ENCODE measurements at regions not wholly inside any gene's neighbourhood (a gene's known extent, or its start where the extent isn't known, plus 50 kb on each side); places are given as distances from the start of the nearest gene placed in this dataset.
"Not testable (repeated sequence)": the region's sequence is repeated elsewhere in the genome, so short reads cannot be mapped to it uniquely, and the experiment has no call there.

DNA sequence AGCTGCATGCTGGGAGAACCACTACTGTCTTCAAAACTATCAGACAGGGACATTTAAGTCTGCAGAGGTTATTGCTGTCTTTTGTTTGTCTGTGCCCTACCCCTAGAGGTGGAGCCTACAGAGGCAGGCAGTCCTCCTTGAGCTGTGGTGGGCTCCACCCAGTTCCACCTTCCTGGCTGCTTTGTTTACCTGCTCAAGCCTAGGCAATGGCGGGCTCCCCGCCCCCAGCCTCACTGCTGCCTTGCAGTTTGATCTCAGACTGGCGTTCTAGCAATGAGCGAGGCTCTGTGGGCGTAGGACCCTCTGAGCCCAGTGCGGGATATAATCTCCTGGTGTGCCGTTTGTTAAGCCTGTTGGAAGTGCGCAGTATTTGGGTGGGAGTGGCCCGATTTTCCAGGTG, 93.7 kb upstream of the ATF7IP2 start:
- WGBS (ENCODE audit: insufficient coverage) = 86% methylated on average over 9 of the region's 9 CpGs

GRCh38 chr16:10292976-10293375, 92.9 kb upstream of the ATF7IP2 start:
- H3K4me1 ChIP-seq (ENCODE audit: control insufficient read depth in 2 of 2, insufficient read depth in 2 of 2, low read length in 2 of 2) = peaks cover 23 to 31% of the 10 kb centered on the region in 2 donors
- H3K27me3 ChIP-seq (replicated peaks in 1 of 4; ENCODE audit: control extremely low read depth in 1 of 4, control insufficient read depth in 3 of 4, insufficient read depth in 4 of 4, low read length in 3 of 4); ATAC-seq (ENCODE audit: low read depth); H3K4me3 Mint-ChIP-seq; H2AFZ ChIP-seq (ENCODE audit: insufficient read depth, low read depth, low read length, poor library complexity, severe bottlenecking); H3K79me2 ChIP-seq (ENCODE audit: control insufficient read depth, insufficient read depth, low read length); H3K27ac Mint-ChIP-seq; H3K27ac ChIP-seq (ENCODE audit: low read length in 2 of 2); H3K4me2 ChIP-seq (replicated peaks; ENCODE audit: low read depth, low read length, poor library complexity, severe bottlenecking); H3K4me3 ChIP-seq (ENCODE audit: control extremely low read depth in 1 of 5, extremely low read depth in 1 of 5, insufficient read depth in 1 of 5, low read depth in 2 of 5, low read length in 4 of 5); H3K9ac ChIP-seq (ENCODE audit: low read length); H4K20me1 ChIP-seq (ENCODE audit: control insufficient read depth, insufficient read depth, low read length, poor library complexity, severe bottlenecking); H3K9me3 ChIP-seq (ENCODE audit: control extremely low read depth in 1 of 3, control insufficient read depth in 2 of 3, insufficient read depth in 1 of 3, low read length in 2 of 3); H3K36me3 ChIP-seq (replicated peaks in 1 of 2; ENCODE audit: control extremely low read depth in 1 of 2, control insufficient read depth in 1 of 2, extremely low read depth in 1 of 2, insufficient read depth in 2 of 2, low read length in 1 of 2); POLR2A ChIA-PET; DNase-seq; H3K9me3 Mint-ChIP-seq (ENCODE audit: insufficient read depth); H3K27me3 Mint-ChIP-seq: not testable (repeated sequence)
- CTCF ChIA-PET = interaction anchor here (1.5 kb wide), 1 partner anchor 222 kb away, joined by 4 read pairs; no protein-coding TSS in a partner anchor
- peaks cover 32% of the 10 kb centered on the region for H3K4me1 Mint-ChIP-seq
- intact Hi-C loops (cut with micrococcal nuclease) = loop anchor here (10.0 kb wide), 1 partner anchor 1198 kb away; the partner anchor contains the start of gene HAPSTR1
- WGBS (ENCODE audit: insufficient coverage) = 67% methylated on average over 3 of the region's 5 CpGs

More for the DNA sequence above, 93.7 kb upstream of the ATF7IP2 start:
- H3K9me3 ChIP-seq (ENCODE audit: control extremely low read depth in 1 of 3, control insufficient read depth in 2 of 3, insufficient read depth in 1 of 3, low read length in 2 of 3); H3K79me2 ChIP-seq (ENCODE audit: control insufficient read depth, insufficient read depth, low read length); POLR2A ChIA-PET; H4K20me1 ChIP-seq (ENCODE audit: control insufficient read depth, insufficient read depth, low read length, poor library complexity, severe bottlenecking); H3K36me3 ChIP-seq (replicated peaks in 1 of 2; ENCODE audit: control extremely low read depth in 1 of 2, control insufficient read depth in 1 of 2, extremely low read depth in 1 of 2, insufficient read depth in 2 of 2, low read length in 1 of 2); H3K27ac Mint-ChIP-seq; H3K27me3 Mint-ChIP-seq; ATAC-seq (ENCODE audit: low read depth); H3K9ac ChIP-seq (ENCODE audit: low read length); H2AFZ ChIP-seq (ENCODE audit: insufficient read depth, low read depth, low read length, poor library complexity, severe bottlenecking); H3K27me3 ChIP-seq (replicated peaks in 1 of 4; ENCODE audit: control extremely low read depth in 1 of 4, control insufficient read depth in 3 of 4, insufficient read depth in 4 of 4, low read length in 3 of 4); H3K27ac ChIP-seq (ENCODE audit: low read length in 2 of 2); H3K4me2 ChIP-seq (replicated peaks; ENCODE audit: low read depth, low read length, poor library complexity, severe bottlenecking); DNase-seq; H3K4me3 ChIP-seq (ENCODE audit: control extremely low read depth in 1 of 5, extremely low read depth in 1 of 5, insufficient read depth in 1 of 5, low read depth in 2 of 5, low read length in 4 of 5); H3K9me3 Mint-ChIP-seq (ENCODE audit: insufficient read depth); H3K4me3 Mint-ChIP-seq; CTCF ChIA-PET: not testable (repeated sequence)
- peaks cover 18 to 25% of the 10 kb centered on the region in 2 donors for H3K4me1 ChIP-seq (ENCODE audit: control insufficient read depth in 2 of 2, insufficient read depth in 2 of 2, low read length in 2 of 2)
- H3K4me1 Mint-ChIP-seq = peaks cover 24% of the 10 kb centered on the region
- intact Hi-C loops (cut with micrococcal nuclease) = loop anchor here (10.0 kb wide), 1 partner anchor 1197 kb away; the partner anchor contains the start of gene HAPSTR1

DNA sequence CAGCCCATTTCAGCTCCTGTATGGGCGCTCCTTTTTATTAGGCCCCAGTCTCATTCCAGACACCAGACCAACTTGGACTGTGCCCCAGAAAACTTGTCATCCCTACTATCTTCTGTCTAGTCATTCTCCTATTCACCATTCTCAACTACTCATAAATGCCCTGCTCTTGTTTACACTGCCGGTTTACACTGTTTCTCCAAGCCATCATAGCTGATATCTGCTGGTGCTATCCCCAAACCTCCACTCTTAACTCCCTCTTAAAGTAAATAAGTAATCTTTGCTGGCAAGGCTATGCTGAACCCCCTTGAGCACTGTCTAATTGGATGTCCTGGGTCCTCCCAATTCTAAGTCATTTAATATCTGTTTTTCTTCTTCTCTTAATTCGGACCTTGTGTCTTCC, 91.7 kb upstream of the ATF7IP2 start:
- H2AFZ ChIP-seq (ENCODE audit: insufficient read depth, low read depth, low read length, poor library complexity, severe bottlenecking); H3K9ac ChIP-seq (ENCODE audit: low read length); H3K27me3 ChIP-seq (replicated peaks in 1 of 4; ENCODE audit: control extremely low read depth in 1 of 4, control insufficient read depth in 3 of 4, insufficient read depth in 4 of 4, low read length in 3 of 4); H3K27ac ChIP-seq (ENCODE audit: low read length in 2 of 2); H3K79me2 ChIP-seq (ENCODE audit: control insufficient read depth, insufficient read depth, low read length); DNase-seq; H3K4me2 ChIP-seq (replicated peaks; ENCODE audit: low read depth, low read length, poor library complexity, severe bottlenecking); H3K9me3 Mint-ChIP-seq (ENCODE audit: insufficient read depth); H3K4me3 ChIP-seq (ENCODE audit: control extremely low read depth in 1 of 5, extremely low read depth in 1 of 5, insufficient read depth in 1 of 5, low read depth in 2 of 5, low read length in 4 of 5); H3K27me3 Mint-ChIP-seq; H4K20me1 ChIP-seq (ENCODE audit: control insufficient read depth, insufficient read depth, low read length, poor library complexity, severe bottlenecking); H3K9me3 ChIP-seq (ENCODE audit: control extremely low read depth in 1 of 3, control insufficient read depth in 2 of 3, insufficient read depth in 1 of 3, low read length in 2 of 3); ATAC-seq (ENCODE audit: low read depth); POLR2A ChIA-PET; H3K36me3 ChIP-seq (replicated peaks in 1 of 2; ENCODE audit: control extremely low read depth in 1 of 2, control insufficient read depth in 1 of 2, extremely low read depth in 1 of 2, insufficient read depth in 2 of 2, low read length in 1 of 2); H3K4me3 Mint-ChIP-seq: not testable (repeated sequence)
- 94% methylated on average over 2 of the region's 3 CpGs for WGBS (ENCODE audit: insufficient coverage)
- H3K4me1 Mint-ChIP-seq = peaks cover 41% of the 10 kb centered on the region
- H3K27ac Mint-ChIP-seq = peak overlapping the region; percentile 23
- intact Hi-C loops (cut with micrococcal nuclease) = loop anchor here (10.0 kb wide), 1 partner anchor 1199 kb away; the partner anchor contains the start of gene HAPSTR1
- CTCF ChIA-PET = interaction anchor here (1.5 kb wide), 1 partner anchor 221 kb away, joined by 4 read pairs; no protein-coding TSS in a partner anchor
- peaks cover 35 to 43% of the 10 kb centered on the region in 2 donors for H3K4me1 ChIP-seq (ENCODE audit: control insufficient read depth in 2 of 2, insufficient read depth in 2 of 2, low read length in 2 of 2)

Measured in B cell (primary cell).